ENCODE measurements at regions not wholly inside any gene's neighbourhood (a gene's known extent, or its start where the extent isn't known, plus 50 kb on each side); places are given as distances from the start of the nearest gene placed in this dataset.
"Not testable (repeated sequence)": the region's sequence is repeated elsewhere in the genome, so short reads cannot be mapped to it uniquely, and the experiment has no call there.

- intact Hi-C loops (cut with DNase I): no loop called here
- no peak for DNase-seq (ENCODE audit: extremely low spot score)
- 83% methylated on average over 3 of the region's 3 CpGs for WGBS
- TF ChIP-seq EP300 (IDR thresholded peaks at IDR 0.05) (no peak), CTCF (IDR thresholded peaks at IDR 0.05) (no peak), POLR2A (IDR thresholded peaks at IDR 0.05; ENCODE audit: low read depth) (no peak), POLR2AphosphoS5 (IDR thresholded peaks at IDR 0.05) (no peak)
- no peaks in the 10 kb centered on the region for H3K36me3 ChIP-seq
- no peak overlapping the region for H3K27ac ChIP-seq (replicated peaks in 1 of 4)
- H3K4me3 ChIP-seq: no peak overlapping the region
- H3K4me1 ChIP-seq: peaks cover 0 to 5% (median 0%) of the 10 kb centered on the region in 4 donors
- H3K9me3 ChIP-seq: peaks cover 0 to under 1% (median under 1%) of the 10 kb centered on the region in 4 donors
- no peaks in the 10 kb centered on the region for H3K27me3 ChIP-seq
Measured at GRCh38 chr2:105486762-105487141, 87.9 kb upstream of the FHL2 start.

GRCh38 chr2:105478670-105479069, 79.8 kb upstream of the FHL2 start:
- TF ChIP-seq EP300 (IDR thresholded peaks at IDR 0.05): no peak
- no peak for TF ChIP-seq CTCF (IDR thresholded peaks at IDR 0.05)
- no peak for TF ChIP-seq POLR2A (IDR thresholded peaks at IDR 0.05; ENCODE audit: low read depth)
- TF ChIP-seq POLR2AphosphoS5 (IDR thresholded peaks at IDR 0.05): no peak
- no peaks in the 10 kb centered on the region for H3K9me3 ChIP-seq
- no peak overlapping the region for H3K4me3 ChIP-seq
- no peaks in the 10 kb centered on the region for H3K27me3 ChIP-seq
- intact Hi-C loops (cut with DNase I): no loop called here
- no peaks in the 10 kb centered on the region for H3K36me3 ChIP-seq
- no peak for DNase-seq (ENCODE audit: extremely low spot score)
- no peak overlapping the region for H3K27ac ChIP-seq (replicated peaks in 1 of 4)
- 79% methylated on average over 2 of the region's 2 CpGs for whole genome bisulfite sequencing
- no peaks in the 10 kb centered on the region for H3K4me1 ChIP-seq

- intact Hi-C loops (cut with DNase I); H3K27me3 ChIP-seq; H3K4me1 ChIP-seq; DNase-seq (ENCODE audit: extremely low spot score); H3K27ac ChIP-seq (replicated peaks in 1 of 4); H3K9me3 ChIP-seq; H3K4me3 ChIP-seq; H3K36me3 ChIP-seq: not testable (repeated sequence)
- WGBS: 94% methylated on average over 10 of the region's 10 CpGs
Measured at GRCh38 chr2:105477050-105477620, 78.3 kb upstream of the FHL2 start.

- Histone ChIP-seq H3K27ac (replicated peaks in 1 of 4) (no peak overlapping the region), H3K9me3 (no peaks in the 10 kb centered on the region)
- intact Hi-C loops (cut with DNase I): no loop called here
Measured at GRCh38 chr2:105473011-105473410, 74.2 kb upstream of the FHL2 start.

GRCh38 chr2:105470979-105471378, 72.1 kb upstream of the FHL2 start:
- H3K4me1 ChIP-seq: no peaks in the 10 kb centered on the region
- no peaks in the 10 kb centered on the region for H3K27me3 ChIP-seq
- peak; percentile 86 for DNase-seq (ENCODE audit: extremely low spot score)
- no peaks in the 10 kb centered on the region for H3K9me3 ChIP-seq
- no peak overlapping the region for H3K27ac ChIP-seq (replicated peaks in 1 of 4)
- H3K36me3 ChIP-seq: no peaks in the 10 kb centered on the region
- H3K4me3 ChIP-seq: no peak overlapping the region
- intact Hi-C loops (cut with DNase I): no loop called here
- TF ChIP-seq EP300 (IDR thresholded peaks at IDR 0.05) (no peak), POLR2A (IDR thresholded peaks at IDR 0.05; ENCODE audit: low read depth) (no peak), CTCF (IDR thresholded peaks at IDR 0.05) (no peak), POLR2AphosphoS5 (IDR thresholded peaks at IDR 0.05) (no peak)
- 56% methylated on average over 5 of the region's 5 CpGs for WGBS

More at GRCh38 chr2:105473011-105473410, 74.2 kb upstream of the FHL2 start:
- no peaks in the 10 kb centered on the region for H3K4me1 ChIP-seq
- no peaks in the 10 kb centered on the region for H3K36me3 ChIP-seq
- no peak overlapping the region for H3K4me3 ChIP-seq
- H3K27me3 ChIP-seq: no peaks in the 10 kb centered on the region
- 84% methylated on average over 5 of the region's 5 CpGs for WGBS
- TF ChIP-seq CTCF (IDR thresholded peaks at IDR 0.05): no peak
- TF ChIP-seq EP300 (IDR thresholded peaks at IDR 0.05): no peak
- no peak for TF ChIP-seq POLR2AphosphoS5 (IDR thresholded peaks at IDR 0.05)
- no peak for TF ChIP-seq POLR2A (IDR thresholded peaks at IDR 0.05; ENCODE audit: low read depth)
- no peak for DNase-seq (ENCODE audit: extremely low spot score)

All from esophagus muscularis mucosa (tissue), 4 donors.